ENCODE measurements at regions not wholly inside any gene's neighbourhood (a gene's known extent, or its start where the extent isn't known, plus 50 kb on each side); places are given as distances from the start of the nearest gene placed in this dataset.
A peak's percentile ranks its signal among the peaks of the same experiment; 100 is the strongest.

- Histone ChIP-seq H4K8ac (ENCODE audit: low read depth, low read length) (no peak overlapping the region), H3K23ac (ENCODE audit: low read length) (no peak overlapping the region), H3K79me2 (ENCODE audit: control insufficient read depth, insufficient read depth, low read length, poor library complexity) (no peaks in the 10 kb centered on the region), H3K4me2 (ENCODE audit: low read length) (no peak overlapping the region), H3K9me3 (ENCODE audit: insufficient read depth, low read depth, low read length) (peaks cover 6% of the 10 kb centered on the region), H3K18ac (ENCODE audit: low read length) (no peak overlapping the region), H4K12ac (ENCODE audit: low read depth, low read length) (no peak overlapping the region), H3K9ac (ENCODE audit: low read length) (no peak overlapping the region), H3K79me1 (ENCODE audit: low read length) (peaks cover 6% of the 10 kb centered on the region), H2AFZ (ENCODE audit: insufficient read depth, low read length, poor library complexity) (no peak overlapping the region), H2BK5ac (ENCODE audit: low read depth, low read length, poor library complexity) (no peak overlapping the region), H3K4ac (ENCODE audit: low read depth, low read length) (no peak overlapping the region), H2BK120ac (ENCODE audit: insufficient read depth, low read length, poor library complexity) (no peak overlapping the region), H2BK12ac (ENCODE audit: low read length) (no peak overlapping the region), H3K4me3 (ENCODE audit: low read depth, low read length) (no peak overlapping the region), H3K27me3 (ENCODE audit: insufficient read depth, low read length) (no peaks in the 10 kb centered on the region), H2AK5ac (ENCODE audit: low read length) (no peak overlapping the region), H3K14ac (ENCODE audit: low read length) (no peak overlapping the region), H3K4me1 (ENCODE audit: control insufficient read depth in 1 of 2, insufficient read depth in 2 of 2, low read length in 2 of 2) (peaks cover 6 to 15% of the 10 kb centered on the region in 2 experiments), H3K27ac (ENCODE audit: low read depth, low read length) (no peak overlapping the region), H4K91ac (ENCODE audit: low read depth, low read length) (no peak overlapping the region), H3K36me3 (ENCODE audit: control insufficient read depth in 1 of 2, insufficient read depth in 2 of 2, low read length in 2 of 2) (no peaks in the 10 kb centered on the region)
- peak; percentile 63 to 69 for DNase-seq
- WGBS (ENCODE audit: extremely low coverage, insufficient coverage, insufficient read length) = no CpG with 5 or more reads among the region's 4 CpGs
These were observed 249.4 kb downstream of the FAM43A start for GRCh38 chr3:194935061-194935460.

- Histone ChIP-seq H3K23ac (ENCODE audit: low read length) (no peak overlapping the region), H4K12ac (ENCODE audit: low read depth, low read length) (no peak overlapping the region), H2BK5ac (ENCODE audit: low read depth, low read length, poor library complexity) (no peak overlapping the region), H3K9ac (ENCODE audit: low read length) (no peak overlapping the region), H3K4ac (ENCODE audit: low read depth, low read length) (no peak overlapping the region), H3K79me2 (ENCODE audit: control insufficient read depth, insufficient read depth, low read length, poor library complexity) (no peaks in the 10 kb centered on the region), H3K4me2 (ENCODE audit: low read length) (no peak overlapping the region), H3K9me3 (ENCODE audit: insufficient read depth, low read depth, low read length) (peaks cover 6% of the 10 kb centered on the region), H3K14ac (ENCODE audit: low read length) (no peak overlapping the region), H3K36me3 (ENCODE audit: control insufficient read depth in 1 of 2, insufficient read depth in 2 of 2, low read length in 2 of 2) (no peaks in the 10 kb centered on the region), H2AFZ (ENCODE audit: insufficient read depth, low read length, poor library complexity) (no peak overlapping the region), H4K91ac (ENCODE audit: low read depth, low read length) (no peak overlapping the region), H2BK120ac (ENCODE audit: insufficient read depth, low read length, poor library complexity) (no peak overlapping the region), H4K8ac (ENCODE audit: low read depth, low read length) (no peak overlapping the region), H3K27me3 (ENCODE audit: insufficient read depth, low read length) (no peaks in the 10 kb centered on the region), H2BK12ac (ENCODE audit: low read length) (no peak overlapping the region), H3K27ac (ENCODE audit: low read depth, low read length) (no peak overlapping the region), H3K79me1 (ENCODE audit: low read length) (peaks cover 5% of the 10 kb centered on the region), H3K18ac (ENCODE audit: low read length) (no peak overlapping the region), H3K4me3 (ENCODE audit: low read depth, low read length) (no peak overlapping the region), H2AK5ac (ENCODE audit: low read length) (no peak overlapping the region), H3K4me1 (ENCODE audit: control insufficient read depth in 1 of 2, insufficient read depth in 2 of 2, low read length in 2 of 2) (peaks cover under 1 to 9% of the 10 kb centered on the region in 2 experiments)
- WGBS (ENCODE audit: extremely low coverage, insufficient coverage, insufficient read length) = no CpG with 5 or more reads among the region's 10 CpGs
- no peak for DNase-seq
These were observed 250.2 kb downstream of the FAM43A start for GRCh38 chr3:194935632-194936470.

GRCh38 chr3:194936659-194937058 is 251.0 kb downstream of the FAM43A start:
- H4K12ac ChIP-seq (ENCODE audit: low read depth, low read length) = no peak overlapping the region
- no peak overlapping the region for H3K23ac ChIP-seq (ENCODE audit: low read length)
- no peak overlapping the region for H3K4me2 ChIP-seq (ENCODE audit: low read length)
- no peak overlapping the region for H2BK12ac ChIP-seq (ENCODE audit: low read length)
- peaks cover 0 to 6% of the 10 kb centered on the region in 2 experiments for H3K4me1 ChIP-seq (ENCODE audit: control insufficient read depth in 1 of 2, insufficient read depth in 2 of 2, low read length in 2 of 2)
- H3K4ac ChIP-seq (ENCODE audit: low read depth, low read length) = no peak overlapping the region
- H3K79me1 ChIP-seq (ENCODE audit: low read length) = peaks cover 3% of the 10 kb centered on the region
- no peaks in the 10 kb centered on the region for H3K79me2 ChIP-seq (ENCODE audit: control insufficient read depth, insufficient read depth, low read length, poor library complexity)
- H3K36me3 ChIP-seq (ENCODE audit: control insufficient read depth in 1 of 2, insufficient read depth in 2 of 2, low read length in 2 of 2) = no peaks in the 10 kb centered on the region
- H3K18ac ChIP-seq (ENCODE audit: low read length) = no peak overlapping the region
- DNase-seq = no peak
- H2BK5ac ChIP-seq (ENCODE audit: low read depth, low read length, poor library complexity) = no peak overlapping the region
- no peak overlapping the region for H4K91ac ChIP-seq (ENCODE audit: low read depth, low read length)
- WGBS (ENCODE audit: extremely low coverage, insufficient coverage, insufficient read length) = no CpG with 5 or more reads among the region's 4 CpGs
- H3K9ac ChIP-seq (ENCODE audit: low read length) = no peak overlapping the region
- H2AK5ac ChIP-seq (ENCODE audit: low read length) = no peak overlapping the region
- H2BK120ac ChIP-seq (ENCODE audit: insufficient read depth, low read length, poor library complexity) = no peak overlapping the region
- no peak overlapping the region for H3K14ac ChIP-seq (ENCODE audit: low read length)
- no peaks in the 10 kb centered on the region for H3K27me3 ChIP-seq (ENCODE audit: insufficient read depth, low read length)
- no peak overlapping the region for H4K8ac ChIP-seq (ENCODE audit: low read depth, low read length)
- H2AFZ ChIP-seq (ENCODE audit: insufficient read depth, low read length, poor library complexity) = no peak overlapping the region
- peaks cover 6% of the 10 kb centered on the region for H3K9me3 ChIP-seq (ENCODE audit: insufficient read depth, low read depth, low read length)
- no peak overlapping the region for H3K27ac ChIP-seq (ENCODE audit: low read depth, low read length)
- no peak overlapping the region for H3K4me3 ChIP-seq (ENCODE audit: low read depth, low read length)

GRCh38 chr3:194937144-194937543 is 251.5 kb downstream of the FAM43A start:
- H3K4me3 ChIP-seq (ENCODE audit: low read depth, low read length) = no peak overlapping the region
- H3K36me3 ChIP-seq (ENCODE audit: control insufficient read depth in 1 of 2, insufficient read depth in 2 of 2, low read length in 2 of 2) = no peaks in the 10 kb centered on the region
- H3K4me2 ChIP-seq (ENCODE audit: low read length) = no peak overlapping the region
- H3K23ac ChIP-seq (ENCODE audit: low read length) = no peak overlapping the region
- no peak overlapping the region for H4K8ac ChIP-seq (ENCODE audit: low read depth, low read length)
- no peak overlapping the region for H3K27ac ChIP-seq (ENCODE audit: low read depth, low read length)
- no peak overlapping the region for H3K9ac ChIP-seq (ENCODE audit: low read length)
- H3K79me2 ChIP-seq (ENCODE audit: control insufficient read depth, insufficient read depth, low read length, poor library complexity) = no peaks in the 10 kb centered on the region
- H3K14ac ChIP-seq (ENCODE audit: low read length) = no peak overlapping the region
- no peak overlapping the region for H3K4ac ChIP-seq (ENCODE audit: low read depth, low read length)
- no CpG with 5 or more reads among the region's 5 CpGs for WGBS (ENCODE audit: extremely low coverage, insufficient coverage, insufficient read length)
- peaks cover 3% of the 10 kb centered on the region for H3K79me1 ChIP-seq (ENCODE audit: low read length)
- peaks cover 6% of the 10 kb centered on the region for H3K9me3 ChIP-seq (ENCODE audit: insufficient read depth, low read depth, low read length)
- peaks cover 0 to 6% of the 10 kb centered on the region in 2 experiments for H3K4me1 ChIP-seq (ENCODE audit: control insufficient read depth in 1 of 2, insufficient read depth in 2 of 2, low read length in 2 of 2)
- no peaks in the 10 kb centered on the region for H3K27me3 ChIP-seq (ENCODE audit: insufficient read depth, low read length)
- no peak overlapping the region for H2BK120ac ChIP-seq (ENCODE audit: insufficient read depth, low read length, poor library complexity)
- no peak for DNase-seq
- H2AFZ ChIP-seq (ENCODE audit: insufficient read depth, low read length, poor library complexity) = no peak overlapping the region
- H2AK5ac ChIP-seq (ENCODE audit: low read length) = no peak overlapping the region
- no peak overlapping the region for H4K91ac ChIP-seq (ENCODE audit: low read depth, low read length)
- no peak overlapping the region for H2BK5ac ChIP-seq (ENCODE audit: low read depth, low read length, poor library complexity)
- H3K18ac ChIP-seq (ENCODE audit: low read length) = no peak overlapping the region
- no peak overlapping the region for H4K12ac ChIP-seq (ENCODE audit: low read depth, low read length)
- no peak overlapping the region for H2BK12ac ChIP-seq (ENCODE audit: low read length)
